ENCODE measurements at regions not wholly inside any gene's neighbourhood (a gene's known extent, or its start where the extent isn't known, plus 50 kb on each side); places are given as distances from the start of the nearest gene placed in this dataset.

- TF ChIP-seq TAF1 (IDR thresholded peaks at IDR 0.05; ENCODE audit: low read depth) (no peak), EP300 (IDR thresholded peaks at IDR 0.05; ENCODE audit: borderline replicate concordance) (no peak), YY1 (IDR thresholded peaks at IDR 0.05; ENCODE audit: low read depth) (no peak), TEAD4 (IDR thresholded peaks at IDR 0.05) (no peak), MAX (IDR thresholded peaks at IDR 0.05) (no peak), RAD21 (IDR thresholded peaks at IDR 0.05; ENCODE audit: low read depth) (no peak), USF1 (IDR thresholded peaks at IDR 0.05) (no peak), NFIC (IDR thresholded peaks at IDR 0.05) (no peak), CEBPB (IDR thresholded peaks at IDR 0.05) (no peak), CREB1 (IDR thresholded peaks at IDR 0.05; ENCODE audit: low read depth) (no peak), TCF12 (IDR thresholded peaks at IDR 0.05; ENCODE audit: low read depth) (no peak), EGR1 (IDR thresholded peaks at IDR 0.05) (no peak), ZBTB7A (IDR thresholded peaks at IDR 0.05; ENCODE audit: low read depth) (no peak), REST (IDR thresholded peaks at IDR 0.05; ENCODE audit: low read depth) (no peak)
These were observed 1968.4 kb downstream of the EFNA5 start for GRCh38 chr5:105702323-105702722.

GRCh38 chr5:105696440-105696839 is 1974.3 kb downstream of the EFNA5 start:
- TF ChIP-seq YY1 (IDR thresholded peaks at IDR 0.05; ENCODE audit: low read depth): no peak
- TF ChIP-seq TAF1 (IDR thresholded peaks at IDR 0.05; ENCODE audit: low read depth): no peak
- no peak for TF ChIP-seq EGR1 (IDR thresholded peaks at IDR 0.05)
- TF ChIP-seq ZBTB7A (IDR thresholded peaks at IDR 0.05; ENCODE audit: low read depth): no peak
- TF ChIP-seq TCF12 (IDR thresholded peaks at IDR 0.05; ENCODE audit: low read depth): no peak
- TF ChIP-seq MAX (IDR thresholded peaks at IDR 0.05): no peak
- TF ChIP-seq CEBPB (IDR thresholded peaks at IDR 0.05): no peak
- TF ChIP-seq RAD21 (IDR thresholded peaks at IDR 0.05; ENCODE audit: low read depth): no peak
- TF ChIP-seq USF1 (IDR thresholded peaks at IDR 0.05): no peak
- TF ChIP-seq REST (IDR thresholded peaks at IDR 0.05; ENCODE audit: low read depth): no peak
- TF ChIP-seq TEAD4 (IDR thresholded peaks at IDR 0.05): no peak
- no peak for TF ChIP-seq FOXM1 (IDR thresholded peaks at IDR 0.05; ENCODE audit: borderline replicate concordance, low read depth)

GRCh38 chr5:105695941-105696340 is 1974.8 kb downstream of the EFNA5 start:
- TF ChIP-seq NFIC (IDR thresholded peaks at IDR 0.05) (no peak), YY1 (IDR thresholded peaks at IDR 0.05; ENCODE audit: low read depth) (no peak), USF1 (IDR thresholded peaks at IDR 0.05) (no peak), EGR1 (IDR thresholded peaks at IDR 0.05) (no peak), TCF12 (IDR thresholded peaks at IDR 0.05; ENCODE audit: low read depth) (no peak), EP300 (IDR thresholded peaks at IDR 0.05; ENCODE audit: borderline replicate concordance) (no peak), FOXM1 (IDR thresholded peaks at IDR 0.05; ENCODE audit: borderline replicate concordance, low read depth) (no peak), TAF1 (IDR thresholded peaks at IDR 0.05; ENCODE audit: low read depth) (no peak), TEAD4 (IDR thresholded peaks at IDR 0.05) (no peak), CEBPB (IDR thresholded peaks at IDR 0.05) (no peak), CREB1 (IDR thresholded peaks at IDR 0.05; ENCODE audit: low read depth) (no peak), RAD21 (IDR thresholded peaks at IDR 0.05; ENCODE audit: low read depth) (no peak), REST (IDR thresholded peaks at IDR 0.05; ENCODE audit: low read depth) (no peak), ZBTB7A (IDR thresholded peaks at IDR 0.05; ENCODE audit: low read depth) (no peak)

- TF ChIP-seq REST (IDR thresholded peaks at IDR 0.05; ENCODE audit: low read depth): no peak
- TF ChIP-seq EP300 (IDR thresholded peaks at IDR 0.05; ENCODE audit: borderline replicate concordance): no peak
- no peak for TF ChIP-seq MAX (IDR thresholded peaks at IDR 0.05)
- no peak for TF ChIP-seq CREB1 (IDR thresholded peaks at IDR 0.05; ENCODE audit: low read depth)
- no peak for TF ChIP-seq NFIC (IDR thresholded peaks at IDR 0.05)
- TF ChIP-seq USF1 (IDR thresholded peaks at IDR 0.05): no peak
- TF ChIP-seq FOXM1 (IDR thresholded peaks at IDR 0.05; ENCODE audit: borderline replicate concordance, low read depth): no peak
- no peak for TF ChIP-seq EGR1 (IDR thresholded peaks at IDR 0.05)
- no peak for TF ChIP-seq TAF1 (IDR thresholded peaks at IDR 0.05; ENCODE audit: low read depth)
- TF ChIP-seq TEAD4 (IDR thresholded peaks at IDR 0.05): no peak
- TF ChIP-seq ZBTB7A (IDR thresholded peaks at IDR 0.05; ENCODE audit: low read depth): no peak
- TF ChIP-seq YY1 (IDR thresholded peaks at IDR 0.05; ENCODE audit: low read depth): no peak
- no peak for TF ChIP-seq RAD21 (IDR thresholded peaks at IDR 0.05; ENCODE audit: low read depth)
- no peak for TF ChIP-seq CEBPB (IDR thresholded peaks at IDR 0.05)
- TF ChIP-seq TCF12 (IDR thresholded peaks at IDR 0.05; ENCODE audit: low read depth): no peak
These were observed 1981.1 kb downstream of the EFNA5 start for GRCh38 chr5:105689596-105689995.
